ENCODE measurements at regions not wholly inside any gene's neighbourhood (a gene's known extent, or its start where the extent isn't known, plus 50 kb on each side); places are given as distances from the start of the nearest gene placed in this dataset.
"Not testable (repeated sequence)": the region's sequence is repeated elsewhere in the genome, so short reads cannot be mapped to it uniquely, and the experiment has no call there.

- DNase-seq: no peak
Observed at GRCh38 chr22:48309115-48309705, 1518.5 kb downstream of the BRD1 start.

GRCh38 chr22:48307931-48308330 lies 1519.7 kb downstream of the BRD1 start:
- no peak for DNase-seq

DNA sequence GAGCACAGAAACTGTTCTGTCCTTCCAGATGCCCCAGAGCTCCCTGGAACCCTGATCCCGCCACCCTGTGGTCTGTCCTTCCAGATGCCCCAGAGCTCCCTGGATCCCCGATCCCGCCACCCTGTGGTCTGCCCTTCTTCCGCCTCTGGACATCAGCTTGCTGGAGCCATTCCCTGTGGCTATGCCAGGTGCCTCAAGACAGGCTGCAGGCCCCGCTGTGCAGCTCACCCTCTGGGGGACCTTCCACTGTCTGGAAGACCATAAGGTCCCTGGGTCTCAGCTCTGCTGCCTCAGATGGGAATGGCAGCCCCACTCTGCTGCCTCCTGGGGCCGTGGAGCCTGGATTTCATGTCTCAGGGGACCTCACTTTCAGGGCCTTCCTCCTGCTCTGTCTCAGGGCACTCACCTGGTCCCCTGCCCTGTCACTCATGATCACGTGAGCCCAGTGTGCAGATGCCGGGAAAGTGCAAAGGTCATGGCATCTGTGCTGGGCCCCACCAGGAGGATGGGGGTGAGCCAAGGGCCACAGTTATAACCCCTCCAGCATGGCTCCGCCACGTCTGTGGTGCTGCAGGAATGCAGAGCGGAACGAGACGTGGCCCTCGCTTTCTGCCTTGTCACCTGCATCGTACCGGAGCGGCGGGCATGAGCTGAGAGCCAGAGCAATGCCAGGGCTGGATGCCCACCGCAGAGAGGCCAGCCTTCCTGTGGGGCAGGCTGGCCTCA lies 1520.7 kb downstream of the BRD1 start:
- DNase-seq: no peak

DNA sequence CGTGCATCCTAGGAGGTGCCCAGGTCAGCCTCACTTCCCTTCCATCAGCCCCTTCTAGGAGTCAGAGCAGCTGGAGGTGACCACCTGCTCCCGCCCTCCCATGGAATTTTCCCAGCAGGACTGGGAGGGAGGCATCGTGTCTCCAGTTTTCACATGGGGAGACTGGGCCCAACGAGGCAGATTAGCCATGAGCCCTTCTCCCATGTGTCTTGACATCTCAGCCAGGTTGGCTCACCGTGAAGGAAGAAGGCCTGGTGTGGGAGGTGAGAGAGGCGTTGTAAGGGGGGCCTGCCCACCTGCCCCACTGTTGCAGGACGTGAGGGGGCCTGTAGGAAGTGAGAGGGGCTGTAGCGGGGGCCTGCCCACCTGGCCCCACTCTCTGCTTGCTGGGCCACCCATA lies 1521.4 kb downstream of the BRD1 start:
- no peak for DNase-seq

DNA sequence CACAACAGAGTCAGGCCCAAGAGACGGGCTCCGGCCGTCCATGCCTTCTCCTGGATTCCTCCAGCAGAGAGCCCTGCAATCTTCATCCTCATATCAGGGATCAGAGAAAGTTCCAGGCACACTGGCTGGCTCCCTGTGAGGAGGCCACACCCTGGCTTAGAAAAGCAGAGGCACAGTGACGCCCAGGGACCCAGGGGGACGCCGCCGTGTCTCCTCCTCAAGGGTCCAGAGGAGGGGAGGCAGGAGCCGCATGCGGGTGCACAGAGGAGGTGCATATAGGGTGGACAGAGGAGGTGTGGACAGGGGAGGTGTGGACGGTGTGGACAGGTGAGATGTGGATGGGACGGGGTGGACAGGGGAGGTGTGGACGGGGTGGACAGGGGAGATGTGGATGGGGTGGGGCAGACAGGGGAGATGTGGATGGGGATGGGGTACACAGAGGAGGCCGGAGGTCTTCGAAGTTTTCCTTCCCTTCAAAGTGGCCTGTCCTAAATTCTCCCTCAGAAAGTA lies 1521.9 kb downstream of the BRD1 start:
- DNase-seq: no peak

GRCh38 chr22:48303369-48303725 lies 1524.3 kb downstream of the BRD1 start:
- DNase-seq: no peak

- no peak for DNase-seq
Observed at GRCh38 chr22:48302657-48303368, 1524.9 kb downstream of the BRD1 start.

GRCh38 chr22:48301908-48302307 lies 1525.8 kb downstream of the BRD1 start:
- no peak for DNase-seq

DNA sequence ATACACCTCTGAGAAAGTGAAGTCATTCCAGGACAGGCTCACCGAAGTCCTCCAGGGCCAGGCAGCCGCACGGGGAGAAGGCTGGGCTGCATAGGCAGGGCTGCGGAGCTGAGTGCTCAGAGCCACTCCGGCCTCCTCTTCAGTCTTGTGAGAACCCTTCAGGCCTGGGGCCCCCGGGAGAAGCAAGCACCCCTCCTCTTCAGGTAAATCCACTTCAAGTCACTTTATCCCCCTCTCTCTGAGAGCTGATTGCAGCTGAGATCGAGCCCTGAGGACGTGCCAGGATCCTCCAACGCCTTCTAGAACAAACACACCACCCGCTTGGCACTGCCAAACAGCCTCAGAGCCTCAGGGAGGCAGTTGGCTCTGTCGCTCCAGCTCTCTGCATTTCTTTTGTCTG lies 1526.3 kb downstream of the BRD1 start:
- no peak for DNase-seq

GRCh38 chr22:48300877-48301276 lies 1526.8 kb downstream of the BRD1 start:
- DNase-seq: no peak

DNA sequence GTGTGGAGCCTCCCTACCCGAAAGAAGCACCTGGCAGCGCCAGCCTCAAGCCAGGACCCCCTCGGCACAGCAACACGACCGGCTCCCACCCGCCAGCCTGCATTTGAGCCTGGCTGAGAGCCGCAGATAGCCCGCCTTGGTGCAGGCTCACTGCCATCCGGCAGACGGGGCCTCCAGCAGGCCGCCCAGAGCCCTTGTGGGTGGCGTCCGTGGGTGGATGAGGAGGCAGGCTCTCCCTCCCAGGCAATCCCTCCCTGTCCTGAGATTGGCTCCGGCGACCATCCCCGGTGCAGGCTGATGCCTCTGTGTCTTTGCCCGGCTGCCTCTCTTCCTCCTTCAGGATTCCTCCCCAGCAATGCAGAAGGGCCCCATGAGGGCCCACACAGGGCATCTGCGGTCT lies 1527.9 kb downstream of the BRD1 start:
- DNase-seq: no peak

DNA sequence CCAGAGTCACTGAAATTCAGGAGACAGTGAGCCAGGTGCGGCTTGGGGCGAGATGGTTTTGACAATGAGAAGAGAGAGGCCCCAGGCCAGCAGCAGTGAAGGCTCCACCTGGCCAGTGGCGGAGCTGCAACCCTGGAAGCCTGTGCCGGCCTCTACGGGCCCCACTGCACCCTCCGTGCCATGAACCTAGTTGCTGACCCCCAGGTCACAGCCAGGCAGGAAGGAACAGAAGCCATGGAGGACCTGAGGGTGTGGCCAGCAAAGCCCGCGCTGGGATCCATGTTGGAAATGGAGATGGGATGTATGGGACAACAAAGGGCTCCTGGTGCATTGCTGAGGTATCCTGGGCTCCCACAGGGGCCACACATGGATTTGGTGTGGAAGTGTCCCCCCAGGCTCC lies 1528.5 kb downstream of the BRD1 start:
- no peak for DNase-seq

DNA sequence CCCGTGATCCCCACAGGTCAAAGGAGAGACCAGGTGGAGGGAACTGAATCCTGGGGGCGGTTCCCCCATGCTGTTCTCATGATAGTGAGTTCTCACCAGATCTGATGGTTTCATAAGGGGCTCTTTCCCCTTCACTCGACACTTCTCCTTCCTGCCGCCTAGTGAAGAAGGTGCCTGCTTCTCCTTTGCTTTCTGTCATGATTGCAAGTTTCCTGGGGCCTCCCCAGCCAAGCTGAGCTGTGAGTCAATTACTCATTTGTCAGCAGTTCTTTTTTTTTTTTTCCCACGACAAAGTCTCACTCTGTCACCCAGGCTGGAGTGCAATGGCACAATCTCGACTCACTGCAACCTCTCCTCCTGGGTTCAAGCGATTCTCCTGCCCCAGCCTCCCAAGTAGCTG lies 1530.4 kb downstream of the BRD1 start:
- no peak for DNase-seq

- DNase-seq: not testable (repeated sequence)
Observed at GRCh38 chr22:48289954-48290353, 1527.5 kb downstream of the TBC1D22A start.

DNA sequence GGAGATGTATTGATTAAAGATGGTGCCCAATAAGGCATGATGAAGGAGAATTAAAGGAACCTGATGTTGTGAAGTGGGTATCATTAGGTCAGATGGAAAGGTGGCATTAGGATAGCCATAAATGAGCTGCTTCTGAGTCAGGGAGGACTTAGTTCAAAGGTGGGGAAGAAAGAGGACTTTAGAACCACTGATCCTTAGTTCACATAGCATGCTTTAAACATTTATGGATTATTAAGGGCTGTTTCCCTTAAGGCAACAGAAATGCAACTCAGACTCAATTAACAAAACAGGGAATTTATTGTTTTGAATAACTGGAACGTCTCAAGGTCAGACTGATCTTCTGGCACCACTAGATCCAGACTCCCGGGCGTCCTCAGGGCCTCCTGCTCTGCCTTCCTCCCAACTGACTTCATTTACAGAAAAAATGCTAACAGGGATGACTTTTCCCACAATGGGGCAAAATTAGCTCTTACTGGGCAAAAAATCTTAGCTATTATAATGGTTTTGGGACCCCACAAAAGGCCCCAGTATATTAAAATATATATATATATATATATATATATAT lies 1526.0 kb downstream of the TBC1D22A start:
- no peak for DNase-seq

GRCh38 chr22:48287031-48287430 lies 1524.6 kb downstream of the TBC1D22A start:
- no peak for DNase-seq

DNA sequence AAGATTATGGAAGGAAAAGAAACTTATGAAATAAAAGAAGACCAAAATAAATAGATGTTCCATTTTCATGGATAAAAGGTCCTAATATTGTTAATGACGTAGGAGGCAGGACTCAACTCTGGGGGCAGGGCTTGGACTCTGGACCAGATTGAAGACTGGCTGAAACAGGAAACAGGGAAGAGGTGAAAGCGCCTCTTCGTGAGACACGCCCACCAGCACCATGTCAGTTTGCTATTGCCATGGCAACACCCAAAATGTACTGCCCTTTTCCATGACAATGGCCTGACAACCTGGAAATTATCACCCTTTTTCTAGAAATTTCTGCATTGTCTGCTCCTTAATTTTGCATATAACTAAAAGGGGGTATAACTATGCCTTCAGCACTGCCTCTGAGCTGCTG lies 1522.2 kb downstream of the TBC1D22A start:
- DNase-seq: no peak

DNA sequence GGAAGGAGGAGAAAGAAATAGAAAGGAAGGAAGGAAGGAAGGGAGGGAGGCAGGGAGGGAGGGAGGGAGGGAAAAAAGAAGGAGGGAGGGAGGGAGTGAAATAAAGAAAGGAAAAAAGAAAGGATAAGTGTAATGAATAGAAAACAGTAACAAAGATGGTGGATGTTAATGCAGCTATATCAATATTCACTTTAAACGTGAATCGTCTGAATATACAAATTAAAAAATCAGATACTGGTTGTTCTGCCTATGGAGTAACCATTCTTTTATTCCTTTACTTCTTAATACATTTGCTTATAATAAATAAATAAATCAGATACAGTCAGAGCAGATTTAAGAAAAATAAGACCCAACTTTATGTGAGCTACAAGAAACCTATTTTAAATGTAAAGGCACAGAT lies 1520.4 kb downstream of the TBC1D22A start:
- no peak for DNase-seq

GRCh38 chr22:48279461-48279756 lies 1517.0 kb downstream of the TBC1D22A start:
- no peak for DNase-seq

DNA sequence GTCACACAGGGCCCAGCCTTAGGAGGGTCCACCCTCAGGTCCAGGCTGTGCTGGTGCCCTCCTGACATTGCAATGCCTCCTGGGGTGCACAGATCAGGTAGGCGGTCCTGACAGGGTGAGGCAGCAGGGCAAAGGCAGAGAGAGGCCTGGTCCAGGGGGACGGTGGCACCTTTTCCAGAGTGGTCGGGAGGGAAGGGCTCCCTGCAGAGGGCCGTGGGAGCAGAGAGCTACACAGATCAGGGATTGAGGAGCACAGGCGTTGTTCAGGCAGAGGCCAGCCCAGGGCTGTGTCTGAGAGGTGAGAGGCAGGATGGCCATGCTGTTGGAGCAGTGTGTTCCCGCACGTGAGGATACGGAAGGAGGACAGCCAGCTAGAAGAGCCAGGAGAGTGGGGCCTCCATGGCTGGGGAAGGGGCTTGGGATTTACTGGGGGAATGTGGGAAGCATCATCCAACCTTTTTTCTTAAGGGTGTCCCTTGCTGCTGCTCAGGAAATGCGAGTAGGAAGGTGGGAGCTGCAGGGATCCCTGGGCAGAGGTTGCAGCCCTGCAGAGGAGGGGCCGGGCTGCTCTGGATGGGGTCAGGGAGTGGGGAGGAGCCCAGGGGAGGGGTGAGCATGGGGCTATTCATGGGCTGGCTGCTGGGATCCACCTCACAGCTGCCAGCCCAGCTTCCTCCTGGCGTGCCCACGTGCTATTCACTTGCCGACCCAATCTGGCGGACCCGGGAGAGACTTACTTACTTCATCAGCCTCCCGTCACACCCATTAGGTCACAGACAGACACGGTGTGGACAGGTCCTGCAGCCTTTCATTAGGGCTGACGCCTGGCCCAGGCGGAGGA lies 1516.4 kb downstream of the TBC1D22A start:
- no peak for DNase-seq

DNA sequence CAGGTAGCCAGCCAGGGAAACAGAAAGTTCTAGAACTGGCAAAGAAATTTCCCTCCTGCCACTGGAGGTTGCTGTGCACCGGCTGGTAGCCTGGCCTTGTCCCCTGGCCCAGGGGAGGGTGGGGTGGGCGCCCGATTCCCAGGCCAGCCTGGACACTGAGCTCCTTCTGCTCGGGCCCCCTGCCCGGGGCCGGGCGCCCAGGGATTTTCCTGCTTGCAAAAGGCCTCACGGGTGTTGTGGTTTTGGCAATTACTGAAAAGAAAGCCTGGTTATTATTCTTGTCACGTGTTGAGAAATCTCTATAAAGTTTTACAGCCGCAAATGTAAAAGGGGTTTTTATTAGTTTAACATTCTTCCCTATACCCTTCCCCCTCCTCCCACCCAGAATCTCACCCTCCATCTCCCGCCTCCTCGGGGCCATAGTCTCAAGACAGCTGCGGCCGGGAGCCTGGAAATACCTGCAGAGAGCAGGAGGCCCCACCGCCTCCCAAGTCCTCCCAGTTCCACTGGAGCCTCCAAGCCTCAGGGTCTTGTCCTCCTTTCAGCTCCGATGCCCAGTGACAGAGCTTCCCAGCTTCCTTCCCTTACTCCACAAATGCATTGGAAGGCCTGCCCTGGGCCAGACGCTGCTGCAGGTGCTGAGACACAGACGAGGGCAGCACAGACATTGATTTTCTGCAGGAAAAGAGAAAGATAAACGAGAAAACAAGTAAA lies 1515.6 kb downstream of the TBC1D22A start:
- DNase-seq: no peak
